ENCODE measurements at regions not wholly inside any gene's neighbourhood (a gene's known extent, or its start where the extent isn't known, plus 50 kb on each side); places are given as distances from the start of the nearest gene placed in this dataset.

DNA sequence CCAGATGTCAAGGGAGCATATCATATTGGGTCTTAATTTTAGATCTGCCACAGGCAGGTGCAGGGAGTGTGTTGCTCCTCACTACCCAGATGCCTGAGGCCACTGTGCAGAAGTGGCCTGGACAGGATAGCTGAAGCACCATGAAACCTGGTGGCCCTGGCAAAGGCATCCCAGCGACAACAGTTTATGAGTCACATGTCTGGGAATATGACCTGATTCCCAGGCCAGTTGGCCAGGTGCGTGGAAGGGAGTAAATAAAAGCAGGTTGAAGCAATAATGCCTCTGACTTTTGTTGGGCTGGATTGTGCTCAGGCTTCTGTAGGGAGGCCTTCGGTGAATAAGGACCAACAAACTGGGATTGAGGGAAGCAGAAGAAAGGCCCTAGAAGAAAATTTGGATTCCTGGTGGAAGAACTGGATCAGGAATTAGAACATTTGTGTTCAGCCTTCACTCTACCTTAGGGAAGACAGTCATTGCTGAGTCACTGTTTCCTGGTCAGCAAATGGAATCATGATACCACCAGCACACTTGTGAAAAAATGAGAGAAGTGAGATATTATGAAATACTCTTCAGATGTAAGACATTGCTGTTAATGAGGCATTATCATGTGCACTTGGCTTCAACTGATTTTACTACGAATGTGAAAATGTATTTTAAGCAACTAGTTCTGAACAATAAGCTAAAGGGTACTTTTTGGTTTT is 78.4 kb upstream of the ZNF516 start:
- no peak for ATAC-seq (ENCODE audit: low read depth in 2 of 2)
- peaks cover 19 to 45% (median 42%) of the 10 kb centered on the region in 3 donors for H3K27me3 Mint-ChIP-seq
- H3K4me1 Mint-ChIP-seq: peaks cover under 1 to 2% (median 1%) of the 10 kb centered on the region in 3 donors
- no peak overlapping the region for H3K4me3 Mint-ChIP-seq
- peaks cover 0 to 1% (median 0%) of the 10 kb centered on the region in 7 donors for H3K9me3 Mint-ChIP-seq
- no peaks in the 10 kb centered on the region for H3K36me3 Mint-ChIP-seq
- H3K27ac Mint-ChIP-seq: no peak overlapping the region
- DNase-seq: no peak

DNA sequence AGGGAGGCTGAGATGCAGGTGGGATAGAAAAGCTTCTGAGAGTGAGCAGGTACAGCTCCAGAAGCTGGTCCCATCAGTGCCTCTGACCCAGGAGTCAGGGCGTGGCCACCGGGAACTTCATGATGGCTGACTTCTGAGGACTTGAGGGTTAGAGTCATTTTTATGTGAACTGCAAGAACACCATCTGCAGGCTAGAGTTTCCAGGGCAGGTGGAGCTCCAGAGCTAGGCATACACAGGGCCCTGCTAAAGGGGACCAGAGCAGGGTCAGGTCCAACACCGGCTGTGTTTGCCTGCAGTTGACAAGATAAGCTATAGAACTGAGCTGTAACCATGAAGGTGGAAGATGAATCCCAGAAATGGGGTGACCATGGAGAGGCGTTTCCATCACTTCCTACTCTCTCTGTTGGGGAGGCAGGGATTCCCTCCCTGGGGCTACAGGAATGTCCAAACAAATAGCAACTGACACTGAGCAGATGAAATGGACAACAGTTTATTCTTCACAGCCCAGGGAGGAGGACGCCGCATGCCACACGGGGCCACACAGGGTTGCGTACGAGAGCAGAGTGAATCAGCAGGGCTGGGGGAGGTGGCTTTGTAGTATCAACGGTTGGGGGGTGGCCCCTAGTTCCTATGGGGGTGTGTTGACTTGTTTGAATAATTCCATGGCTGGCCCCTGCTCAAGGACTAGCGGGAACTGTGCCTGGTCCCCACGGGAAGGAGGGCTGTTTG is 77.6 kb upstream of the ZNF516 start:
- Mint-ChIP-seq H3K27ac (peak overlapping the region in 2 of 6 donors; percentile 4 to 52), H3K4me3 (peak overlapping the region in 1 of 8 donors; percentile 77), H3K4me1 (no peaks in the 10 kb centered on the region), H3K9me3 (peaks cover 0 to 1% (median 0%) of the 10 kb centered on the region in 7 donors), H3K36me3 (no peaks in the 10 kb centered on the region), H3K27me3 (peaks cover 23 to 44% (median 38%) of the 10 kb centered on the region in 3 donors)
- no peak for ATAC-seq (ENCODE audit: low read depth in 2 of 2)
- DNase-seq: no peak

- no peak for DNase-seq
- H3K36me3 Mint-ChIP-seq: peaks cover 0 to 7% of the 10 kb centered on the region in 2 donors
- ATAC-seq (ENCODE audit: low read depth in 2 of 2): no peak
- peaks cover 0 to 5% (median 0%) of the 10 kb centered on the region in 7 donors for H3K9me3 Mint-ChIP-seq
- peaks cover 25 to 54% (median 48%) of the 10 kb centered on the region in 3 donors for H3K27me3 Mint-ChIP-seq
- H3K4me1 Mint-ChIP-seq: peaks cover 0 to 3% (median 0%) of the 10 kb centered on the region in 3 donors
- H3K27ac Mint-ChIP-seq: no peak overlapping the region
- no peak overlapping the region for H3K4me3 Mint-ChIP-seq
These were observed 76.6 kb upstream of the ZNF516 start for GRCh38 chr18:76571689-76572088.

- ATAC-seq (ENCODE audit: low read depth in 2 of 2): no peak
- Mint-ChIP-seq H3K4me3 (no peak overlapping the region), H3K27ac (no peak overlapping the region), H3K36me3 (peaks cover 0 to 9% of the 10 kb centered on the region in 2 donors), H3K27me3 (peaks cover 25 to 53% (median 53%) of the 10 kb centered on the region in 3 donors), H3K4me1 (peaks cover 0 to 4% (median 0%) of the 10 kb centered on the region in 3 donors), H3K9me3 (peaks cover 0 to 6% (median 0%) of the 10 kb centered on the region in 7 donors)
- DNase-seq: no peak
These were observed 75.8 kb upstream of the ZNF516 start for GRCh38 chr18:76570856-76571255.

DNA sequence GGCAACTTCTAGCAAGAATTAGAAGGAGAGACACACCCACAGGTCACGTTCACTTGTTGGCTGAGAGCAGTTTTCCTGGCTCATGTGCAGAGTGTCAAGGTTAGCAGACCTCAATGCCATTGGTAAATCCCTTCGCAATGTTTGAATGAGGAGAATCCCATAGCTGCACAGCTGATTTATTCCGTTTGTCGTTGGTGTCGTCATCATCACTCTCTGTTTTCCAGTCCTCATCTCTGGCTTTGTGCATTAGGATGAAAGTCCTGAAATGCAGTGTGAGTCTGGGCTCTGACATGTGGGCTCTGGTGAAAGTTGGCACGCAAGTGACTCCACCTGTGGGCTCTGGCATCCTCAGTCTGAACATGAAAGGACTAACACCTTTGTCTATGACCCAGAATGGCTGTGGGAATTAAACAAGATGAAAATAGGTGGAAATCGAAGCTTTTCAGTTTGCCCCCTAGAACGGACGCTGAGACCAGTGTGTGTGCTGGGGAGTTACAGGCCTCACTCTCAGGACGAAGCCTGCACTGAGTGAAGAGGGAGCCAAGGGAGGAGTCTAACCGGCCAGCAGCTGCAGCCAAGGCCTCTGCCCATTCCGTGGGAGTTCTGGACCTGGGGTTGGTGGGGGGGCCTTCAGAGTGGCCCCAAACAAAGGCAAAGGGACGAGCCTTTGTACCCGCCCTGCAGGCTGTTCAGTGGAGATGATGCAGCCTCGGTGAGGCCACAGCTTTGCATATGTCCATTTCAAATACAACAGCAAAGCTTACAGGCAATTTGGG is 74.8 kb upstream of the ZNF516 start:
- Mint-ChIP-seq H3K4me3 (no peak overlapping the region), H3K27me3 (peaks cover 34 to 53% (median 49%) of the 10 kb centered on the region in 3 donors), H3K9me3 (peaks cover 0 to 6% (median 0%) of the 10 kb centered on the region in 7 donors), H3K36me3 (peaks cover 0 to 9% of the 10 kb centered on the region in 2 donors), H3K4me1 (peaks cover 0 to 10% (median 0%) of the 10 kb centered on the region in 3 donors), H3K27ac (no peak overlapping the region)
- ATAC-seq (ENCODE audit: low read depth in 2 of 2): no peak
- DNase-seq: no peak

DNA sequence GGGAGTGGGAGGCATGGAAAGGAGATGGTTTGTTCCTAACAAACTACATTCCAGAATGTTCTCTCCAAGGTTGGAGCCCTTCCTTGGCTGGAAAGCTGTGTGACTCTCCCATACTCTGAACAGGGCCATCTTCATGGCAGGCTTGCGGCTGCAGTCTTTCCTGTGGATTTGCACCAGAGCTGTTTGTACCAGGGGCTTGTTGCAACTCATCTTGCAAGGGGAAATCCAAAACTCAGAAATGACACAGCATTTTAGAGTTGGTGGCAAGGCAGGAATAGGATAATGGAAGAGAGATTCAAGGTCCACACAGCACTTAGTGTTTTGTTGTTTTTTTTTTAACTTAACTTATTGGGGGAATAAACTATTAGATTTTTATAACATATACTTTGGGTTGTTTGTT is 73.7 kb upstream of the ZNF516 start:
- ATAC-seq (ENCODE audit: low read depth in 2 of 2) (no peak), DNase-seq (no peak)
- peaks cover 0 to 9% of the 10 kb centered on the region in 2 donors for H3K36me3 Mint-ChIP-seq
- peaks cover 0 to 6% (median 0%) of the 10 kb centered on the region in 7 donors for H3K9me3 Mint-ChIP-seq
- peaks cover 0 to 13% (median 0%) of the 10 kb centered on the region in 3 donors for H3K4me1 Mint-ChIP-seq
- peaks cover 30 to 53% (median 47%) of the 10 kb centered on the region in 3 donors for H3K27me3 Mint-ChIP-seq
- H3K27ac Mint-ChIP-seq: no peak overlapping the region
- H3K4me3 Mint-ChIP-seq: no peak overlapping the region

DNA sequence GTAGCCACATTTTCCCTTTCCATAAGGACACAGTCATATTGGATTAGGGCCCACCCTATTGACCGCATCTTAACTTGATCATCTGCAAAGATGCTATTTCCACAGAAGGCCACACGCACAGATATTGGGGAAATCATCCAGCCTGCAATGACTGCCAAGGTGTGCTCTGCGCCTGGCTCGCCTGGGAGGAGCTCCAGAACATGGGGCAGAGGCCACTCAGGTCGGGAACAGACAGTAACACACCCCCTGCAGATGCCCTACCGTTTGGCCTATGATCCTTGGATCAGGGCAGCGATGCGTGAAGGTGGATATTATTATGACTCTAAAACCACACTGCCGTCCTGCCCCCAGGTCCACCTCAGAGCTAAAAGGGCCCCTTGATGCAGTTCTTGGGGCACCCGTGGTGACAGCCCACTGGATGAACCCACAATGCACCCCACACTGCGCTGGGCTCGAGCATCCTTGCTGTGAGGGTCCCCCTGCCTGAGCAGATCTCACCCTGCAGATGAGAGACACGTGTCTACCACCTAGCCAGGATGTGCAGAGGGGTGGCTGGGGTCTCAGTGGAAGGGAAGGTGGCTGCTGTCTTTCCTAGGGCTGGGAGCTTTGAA is 72.9 kb upstream of the ZNF516 start:
- H3K4me3 Mint-ChIP-seq: no peak overlapping the region
- no peak overlapping the region for H3K27ac Mint-ChIP-seq
- ATAC-seq (ENCODE audit: low read depth in 2 of 2): no peak
- H3K4me1 Mint-ChIP-seq: peaks cover 0 to 13% (median 0%) of the 10 kb centered on the region in 3 donors
- H3K27me3 Mint-ChIP-seq: peaks cover 23 to 50% (median 43%) of the 10 kb centered on the region in 3 donors
- DNase-seq: no peak
- H3K36me3 Mint-ChIP-seq: peaks cover 0 to 9% of the 10 kb centered on the region in 2 donors
- H3K9me3 Mint-ChIP-seq: peaks cover 0 to 6% (median 0%) of the 10 kb centered on the region in 7 donors

- H3K36me3 Mint-ChIP-seq: peaks cover 0 to 9% of the 10 kb centered on the region in 2 donors
- peak overlapping the region in 2 of 6 donors; percentile 1 to 92 for H3K27ac Mint-ChIP-seq
- DNase-seq: no peak
- H3K4me3 Mint-ChIP-seq: no peak overlapping the region
- ATAC-seq (ENCODE audit: low read depth in 2 of 2): no peak
- H3K9me3 Mint-ChIP-seq: peaks cover 0 to 6% (median 0%) of the 10 kb centered on the region in 7 donors
- peaks cover 0 to 13% (median 0%) of the 10 kb centered on the region in 3 donors for H3K4me1 Mint-ChIP-seq
- peaks cover 20 to 49% (median 43%) of the 10 kb centered on the region in 3 donors for H3K27me3 Mint-ChIP-seq
These were observed 71.9 kb upstream of the ZNF516 start for GRCh38 chr18:76566987-76567386.

DNA sequence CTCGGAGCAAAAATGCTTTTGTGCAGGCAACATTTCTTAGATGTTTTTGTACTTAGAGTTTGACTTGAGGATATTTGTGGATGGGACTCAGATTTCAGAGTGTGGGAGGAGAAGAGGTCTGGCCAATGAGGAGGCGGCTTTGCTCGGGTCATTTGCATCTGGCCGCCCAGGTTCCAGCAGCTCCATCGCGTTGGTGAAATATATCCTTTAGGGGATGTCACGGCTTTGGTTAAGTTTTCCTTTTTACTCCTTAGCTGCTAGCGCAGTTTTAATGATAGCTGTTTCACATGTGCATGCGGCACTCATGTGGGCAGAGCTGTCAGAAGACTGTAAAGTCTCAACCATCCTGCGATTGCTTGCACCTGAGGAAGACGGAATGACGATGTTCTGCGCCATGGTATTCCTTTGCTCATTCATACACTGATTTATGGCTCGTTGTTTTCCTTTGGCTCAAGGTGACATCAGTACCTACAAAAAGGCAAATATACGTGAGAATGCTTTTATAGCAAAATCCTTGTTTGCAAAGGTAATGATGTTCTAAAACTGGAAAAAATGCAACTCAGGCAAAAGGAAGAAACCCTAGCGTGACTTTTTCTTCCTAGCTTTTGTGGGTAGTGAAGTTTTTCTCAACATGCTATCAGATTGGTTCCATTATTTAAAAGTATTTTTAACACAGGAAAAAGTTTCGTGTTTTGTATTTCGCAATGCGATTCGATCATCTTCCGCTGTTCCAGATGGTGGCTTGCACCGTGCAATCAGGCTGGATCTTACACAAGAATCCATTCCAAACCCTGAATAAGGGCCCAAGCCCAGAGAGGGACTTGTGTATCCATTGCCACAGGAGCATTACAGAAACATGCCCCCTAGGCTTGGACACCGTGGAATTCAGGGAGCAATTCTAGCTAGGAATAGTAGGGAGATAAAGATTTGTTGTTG is 70.5 kb upstream of the ZNF516 start:
- peaks cover 0 to 9% of the 10 kb centered on the region in 2 donors for H3K36me3 Mint-ChIP-seq
- DNase-seq (no peak), ATAC-seq (ENCODE audit: low read depth in 2 of 2) (no peak)
- peaks cover 0 to 13% (median 0%) of the 10 kb centered on the region in 3 donors for H3K4me1 Mint-ChIP-seq
- no peak overlapping the region for H3K27ac Mint-ChIP-seq
- peaks cover 20 to 49% (median 34%) of the 10 kb centered on the region in 3 donors for H3K27me3 Mint-ChIP-seq
- H3K4me3 Mint-ChIP-seq: peak overlapping the region in 5 of 8 donors; percentile 17 to 47 (median 29)
- peaks cover 0 to 6% (median 0%) of the 10 kb centered on the region in 7 donors for H3K9me3 Mint-ChIP-seq

DNA sequence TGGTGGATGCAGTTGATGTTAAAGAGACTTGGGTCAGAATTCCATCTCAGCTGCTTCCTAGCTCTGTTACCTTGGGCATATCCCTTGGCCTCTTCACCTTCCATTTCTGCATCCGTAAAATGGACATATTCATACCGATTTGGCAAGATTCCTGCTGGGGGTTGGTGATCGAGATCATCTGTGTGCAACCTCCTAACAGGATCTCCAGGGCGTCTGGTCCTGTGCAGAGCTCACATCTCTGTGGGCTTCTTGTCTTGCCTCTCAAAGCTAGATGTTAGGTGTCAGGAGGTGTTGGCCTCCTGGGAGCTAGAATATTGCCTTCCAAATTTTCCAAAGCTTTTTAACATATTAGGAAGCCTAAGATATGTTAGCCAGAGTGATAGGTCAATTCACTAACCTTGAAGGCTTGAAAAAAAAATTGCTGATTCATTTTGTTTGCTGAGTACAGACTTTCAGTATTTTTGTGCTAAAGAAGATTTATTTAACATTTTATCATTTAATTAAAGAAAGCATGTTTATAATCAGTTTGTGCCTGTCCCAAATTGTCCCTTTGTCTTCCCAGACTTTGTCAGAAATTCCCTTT is 69.7 kb upstream of the ZNF516 start:
- H3K4me3 Mint-ChIP-seq: peak overlapping the region in 2 of 8 donors; percentile 28 to 30
- DNase-seq (no peak), ATAC-seq (ENCODE audit: low read depth in 2 of 2) (no peak)

DNA sequence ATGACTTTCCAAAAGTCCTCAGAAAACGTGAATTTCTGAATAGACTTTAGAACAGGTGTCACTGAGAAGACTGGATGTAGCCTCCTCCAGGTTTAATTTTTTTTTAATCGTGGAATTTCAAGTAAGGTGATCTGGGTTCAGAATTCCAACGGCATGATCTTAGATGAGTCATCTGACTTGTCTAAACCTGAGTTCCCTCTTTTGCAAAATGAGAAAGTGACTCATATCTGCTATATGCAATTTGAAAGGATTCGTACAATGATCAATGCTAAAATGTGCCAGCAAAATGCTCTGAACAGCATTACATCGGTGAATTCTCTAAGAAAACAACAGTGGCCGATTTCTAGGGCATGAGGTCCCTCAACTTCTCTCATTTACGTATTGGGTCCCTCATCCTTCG is 69.1 kb upstream of the ZNF516 start:
- H3K27ac Mint-ChIP-seq: no peak overlapping the region
- DNase-seq: no peak
- H3K4me3 Mint-ChIP-seq: no peak overlapping the region
- ATAC-seq (ENCODE audit: low read depth in 2 of 2): no peak
- peaks cover 0 to 13% (median 0%) of the 10 kb centered on the region in 3 donors for H3K4me1 Mint-ChIP-seq
- peaks cover 0 to 9% of the 10 kb centered on the region in 2 donors for H3K36me3 Mint-ChIP-seq
- peaks cover 0 to 6% (median 0%) of the 10 kb centered on the region in 7 donors for H3K9me3 Mint-ChIP-seq
- peaks cover 26 to 51% (median 33%) of the 10 kb centered on the region in 3 donors for H3K27me3 Mint-ChIP-seq

More for the DNA sequence above, 69.7 kb upstream of the ZNF516 start:
- H3K9me3 Mint-ChIP-seq: peaks cover 0 to 6% (median 0%) of the 10 kb centered on the region in 7 donors
- H3K36me3 Mint-ChIP-seq: peaks cover 0 to 9% of the 10 kb centered on the region in 2 donors
- peaks cover 26 to 51% (median 33%) of the 10 kb centered on the region in 3 donors for H3K27me3 Mint-ChIP-seq
- peaks cover 0 to 13% (median 0%) of the 10 kb centered on the region in 3 donors for H3K4me1 Mint-ChIP-seq
- no peak overlapping the region for H3K27ac Mint-ChIP-seq

Measured in naive B cell (primary cell).